Ishikawa (cell line): ENCODE measurements at regions not wholly inside any gene's neighbourhood (a gene's known extent, or its start where the extent isn't known, plus 50 kb on each side); places are given as distances from the start of the nearest gene placed in this dataset.

Experiments
- CEBPB ChIP-seq: IDR thresholded peaks from 2 replicates; pipeline ENCODE4 v1.6.1; 2012
- CREB1 ChIP-seq: IDR thresholded peaks from 2 replicates; pipeline ENCODE4 v1.6.1; 2012; ENCODE audit warnings: low read depth
- EGR1 ChIP-seq: IDR thresholded peaks from 2 replicates; pipeline ENCODE4 v1.6.1; 2012
- EP300 ChIP-seq: IDR thresholded peaks from 2 replicates; pipeline ENCODE4 v1.6.1; 2012; ENCODE audit warnings: borderline replicate concordance
- FOXM1 ChIP-seq: IDR thresholded peaks from 2 replicates; pipeline ENCODE4 v1.6.1; 2012; ENCODE audit warnings: low read depth, borderline replicate concordance
- MAX ChIP-seq: IDR thresholded peaks from 2 replicates; pipeline ENCODE4 v1.6.1; 2012
- NFIC ChIP-seq: IDR thresholded peaks from 2 replicates; pipeline ENCODE4 v1.6.1; 2012
- RAD21 ChIP-seq: IDR thresholded peaks from 2 replicates; pipeline ENCODE4 v1.6.1; 2012; ENCODE audit warnings: low read depth
- TAF1 ChIP-seq: IDR thresholded peaks from 2 replicates; pipeline ENCODE4 v1.6.1; 2012; ENCODE audit warnings: low read depth, mild to moderate bottlenecking
- TCF12 ChIP-seq: IDR thresholded peaks from 2 replicates; pipeline ENCODE4 v1.6.1; 2012; ENCODE audit warnings: low read depth
- TEAD4 ChIP-seq: IDR thresholded peaks from 2 replicates; pipeline ENCODE4 v1.6.1; 2012
- USF1 ChIP-seq: IDR thresholded peaks from 2 replicates; pipeline ENCODE4 v1.6.1; 2012
- YY1 ChIP-seq: IDR thresholded peaks from 2 replicates; pipeline ENCODE4 v1.6.1; 2012; ENCODE audit warnings: low read depth
- ZBTB7A ChIP-seq: IDR thresholded peaks from 2 replicates; pipeline ENCODE4 v1.6.1; 2012; ENCODE audit warnings: low read depth
- TF ChIP-seq, protein P1 (sequence below): IDR thresholded peaks from 2 replicates; pipeline ENCODE4 v1.6.1; 2012; ENCODE audit warnings: low read depth, mild to moderate bottlenecking

GRCh38 chr5:8773046-8773615 is 772.7 kb downstream of the SEMA5A start:
- TF ChIP-seq TCF12 (no peak), EP300 (no peak), CREB1 (no peak), ZBTB7A (no peak), MAX (no peak), CEBPB (no peak), YY1 (no peak), USF1 (no peak), RAD21 (no peak), NFIC (no peak)

DNA sequence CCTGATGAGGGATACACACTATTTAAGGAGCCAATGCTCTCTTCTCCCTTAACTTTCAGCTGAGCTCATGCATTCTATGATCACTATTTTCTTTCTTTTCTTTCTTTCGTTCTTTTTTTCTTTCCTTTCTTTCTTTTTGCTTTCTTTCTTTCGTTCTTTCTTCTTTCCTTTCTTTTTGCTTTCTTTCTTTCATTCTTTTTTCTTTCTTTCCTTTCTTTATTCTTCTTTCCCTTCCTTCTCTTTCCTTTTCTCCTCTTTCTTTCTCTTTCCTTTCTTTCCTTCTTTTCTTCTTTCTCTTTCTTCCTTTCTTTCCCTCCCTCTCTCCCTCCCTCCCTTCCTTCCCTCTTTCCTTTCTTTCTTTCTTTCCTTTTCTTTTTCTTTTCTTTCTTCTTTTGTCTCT is 761.2 kb downstream of the SEMA5A start:
- TF ChIP-seq TCF12 (no peak), EP300 (no peak), EGR1 (no peak), CEBPB (no peak), NFIC (no peak), TAF1 (no peak), TEAD4 (no peak), CREB1 (no peak), MAX (no peak), USF1 (no peak), RAD21 (no peak), YY1 (no peak), ZBTB7A (no peak), FOXM1 (no peak)
- TF ChIP-seq, protein P1, sequence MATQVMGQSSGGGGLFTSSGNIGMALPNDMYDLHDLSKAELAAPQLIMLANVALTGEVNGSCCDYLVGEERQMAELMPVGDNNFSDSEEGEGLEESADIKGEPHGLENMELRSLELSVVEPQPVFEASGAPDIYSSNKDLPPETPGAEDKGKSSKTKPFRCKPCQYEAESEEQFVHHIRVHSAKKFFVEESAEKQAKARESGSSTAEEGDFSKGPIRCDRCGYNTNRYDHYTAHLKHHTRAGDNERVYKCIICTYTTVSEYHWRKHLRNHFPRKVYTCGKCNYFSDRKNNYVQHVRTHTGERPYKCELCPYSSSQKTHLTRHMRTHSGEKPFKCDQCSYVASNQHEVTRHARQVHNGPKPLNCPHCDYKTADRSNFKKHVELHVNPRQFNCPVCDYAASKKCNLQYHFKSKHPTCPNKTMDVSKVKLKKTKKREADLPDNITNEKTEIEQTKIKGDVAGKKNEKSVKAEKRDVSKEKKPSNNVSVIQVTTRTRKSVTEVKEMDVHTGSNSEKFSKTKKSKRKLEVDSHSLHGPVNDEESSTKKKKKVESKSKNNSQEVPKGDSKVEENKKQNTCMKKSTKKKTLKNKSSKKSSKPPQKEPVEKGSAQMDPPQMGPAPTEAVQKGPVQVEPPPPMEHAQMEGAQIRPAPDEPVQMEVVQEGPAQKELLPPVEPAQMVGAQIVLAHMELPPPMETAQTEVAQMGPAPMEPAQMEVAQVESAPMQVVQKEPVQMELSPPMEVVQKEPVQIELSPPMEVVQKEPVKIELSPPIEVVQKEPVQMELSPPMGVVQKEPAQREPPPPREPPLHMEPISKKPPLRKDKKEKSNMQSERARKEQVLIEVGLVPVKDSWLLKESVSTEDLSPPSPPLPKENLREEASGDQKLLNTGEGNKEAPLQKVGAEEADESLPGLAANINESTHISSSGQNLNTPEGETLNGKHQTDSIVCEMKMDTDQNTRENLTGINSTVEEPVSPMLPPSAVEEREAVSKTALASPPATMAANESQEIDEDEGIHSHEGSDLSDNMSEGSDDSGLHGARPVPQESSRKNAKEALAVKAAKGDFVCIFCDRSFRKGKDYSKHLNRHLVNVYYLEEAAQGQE = no peak

GRCh38 chr5:8788246-8788645 is 757.6 kb downstream of the SEMA5A start:
- TF ChIP-seq RAD21 (no peak), TAF1 (no peak), TCF12 (no peak), ZBTB7A (no peak)

DNA sequence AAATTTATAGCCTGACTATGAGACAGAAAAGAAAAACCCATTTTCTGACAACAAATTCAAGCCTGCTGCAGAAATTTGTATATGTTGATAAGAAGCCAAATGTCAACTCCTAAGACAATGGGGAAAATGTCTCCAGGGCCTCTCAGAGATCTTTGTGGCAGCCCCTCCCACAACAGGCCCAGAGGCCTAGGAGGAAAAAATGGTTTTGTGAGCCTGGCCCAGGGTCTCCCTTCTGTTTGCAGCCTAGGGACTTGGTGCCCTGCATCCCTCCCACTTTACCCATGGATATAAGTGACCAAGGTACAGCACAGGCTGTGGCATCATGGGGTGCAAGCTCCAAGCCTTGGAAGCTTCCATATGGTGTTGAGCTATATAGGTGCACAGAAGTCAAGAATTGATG is 740.2 kb downstream of the SEMA5A start:
- TF ChIP-seq MAX = no peak
- no peak for TF ChIP-seq USF1
- no peak for TF ChIP-seq TAF1
- TF ChIP-seq, protein P1 = no peak
- no peak for TF ChIP-seq EGR1
- no peak for TF ChIP-seq YY1

GRCh38 chr5:8807636-8808035 is 738.2 kb downstream of the SEMA5A start:
- TF ChIP-seq USF1 = no peak
- no peak for TF ChIP-seq MAX
- no peak for TF ChIP-seq CREB1
- TF ChIP-seq TAF1 = no peak
- TF ChIP-seq EGR1 = no peak
- TF ChIP-seq NFIC = no peak
- no peak for TF ChIP-seq YY1
- TF ChIP-seq RAD21 = no peak
- no peak for TF ChIP-seq FOXM1
- no peak for TF ChIP-seq ZBTB7A
- TF ChIP-seq TEAD4 = no peak
- TF ChIP-seq CEBPB = no peak
- TF ChIP-seq EP300 = no peak
- TF ChIP-seq, protein P1 = no peak
- no peak for TF ChIP-seq TCF12
